Lower lobe of right lung (tissue), 2 donors: ENCODE measurements at regions not wholly inside any gene's neighbourhood (a gene's known extent, or its start where the extent isn't known, plus 50 kb on each side); places are given as distances from the start of the nearest gene placed in this dataset.

Experiments used
- ATAC-seq, 2 donors: fragments of 200-7000 bp; cut with Tn5 transposase; one replicate each; pipeline ENCODE4 v1.9.1; 2020 to 2022; ENCODE audit warnings: mild to moderate bottlenecking in 2 of 2, moderate library complexity in 2 of 2
- DNase-seq: peaks from one replicate; pipeline ENCODE4 v3.0.0-alpha.2; 2020
- H3K27ac ChIP-seq: fragments of 200-600 bp; one replicate; pipeline ENCODE4 v1.8.0; 2022
- H3K27me3 ChIP-seq: fragments of 200-600 bp; one replicate; pipeline ENCODE4 v1.8.0; 2022; ENCODE audit warnings: low read depth
- H3K36me3 ChIP-seq: fragments of 200-600 bp; one replicate; pipeline ENCODE4 v1.8.0; 2022; ENCODE audit warnings: mild to moderate bottlenecking
- H3K4me1 ChIP-seq: fragments of 200-600 bp; one replicate; pipeline ENCODE4 v1.8.0; 2022
- H3K4me3 ChIP-seq: fragments of 200-600 bp; one replicate; pipeline ENCODE4 v1.8.0; 2022; ENCODE audit warnings: mild to moderate bottlenecking
- H3K9me3 ChIP-seq: fragments of 200-600 bp; one replicate; pipeline ENCODE4 v1.8.0; 2022
- intact Hi-C: fragments of 100-400 bp; cut with DNase I; formaldehyde crosslinking; loops from one replicate; pipeline ENCODE4 v1.11.0; 2022
- TF ChIP-seq, protein P1 (sequence below): fragments of 200-600 bp; IDR thresholded peaks from one replicate; pipeline ENCODE4 v1.8.0; 2022; ENCODE audit warnings: antibody characterized with exemption, mild to moderate bottlenecking
- donor health status: DM: no; HTN: yes; CAD: no; lungs with severe emphysema.

DNA sequence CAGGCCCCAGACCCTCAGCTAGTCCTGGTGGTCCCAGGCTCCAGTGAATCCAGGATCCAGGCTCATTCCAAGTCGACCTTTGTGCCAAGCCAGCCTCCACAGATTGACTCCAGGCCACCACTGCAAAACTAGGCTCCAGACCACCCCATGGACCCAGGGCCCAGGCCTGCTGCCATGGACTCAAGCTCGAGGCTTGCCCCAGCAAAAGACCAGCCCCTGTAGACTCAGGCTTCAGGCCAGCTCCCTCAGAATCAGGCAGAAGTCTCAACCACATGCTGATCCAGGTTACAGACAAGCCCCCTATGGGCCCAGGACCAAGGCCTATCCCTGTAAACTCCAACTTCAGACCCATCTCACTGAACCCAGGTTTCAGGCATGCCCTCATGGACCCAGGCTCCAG is 692.4 kb downstream of the PCDH19 start:
- Histone ChIP-seq H3K27ac (no peak overlapping the region), H3K9me3 (no peaks in the 10 kb centered on the region), H3K4me1 (no peaks in the 10 kb centered on the region), H3K36me3 (no peaks in the 10 kb centered on the region), H3K4me3 (no peak overlapping the region), H3K27me3 (no peaks in the 10 kb centered on the region)
- ATAC-seq (no peak), DNase-seq (no peak)
- intact Hi-C loops: no loop called here
- TF ChIP-seq, protein P1, sequence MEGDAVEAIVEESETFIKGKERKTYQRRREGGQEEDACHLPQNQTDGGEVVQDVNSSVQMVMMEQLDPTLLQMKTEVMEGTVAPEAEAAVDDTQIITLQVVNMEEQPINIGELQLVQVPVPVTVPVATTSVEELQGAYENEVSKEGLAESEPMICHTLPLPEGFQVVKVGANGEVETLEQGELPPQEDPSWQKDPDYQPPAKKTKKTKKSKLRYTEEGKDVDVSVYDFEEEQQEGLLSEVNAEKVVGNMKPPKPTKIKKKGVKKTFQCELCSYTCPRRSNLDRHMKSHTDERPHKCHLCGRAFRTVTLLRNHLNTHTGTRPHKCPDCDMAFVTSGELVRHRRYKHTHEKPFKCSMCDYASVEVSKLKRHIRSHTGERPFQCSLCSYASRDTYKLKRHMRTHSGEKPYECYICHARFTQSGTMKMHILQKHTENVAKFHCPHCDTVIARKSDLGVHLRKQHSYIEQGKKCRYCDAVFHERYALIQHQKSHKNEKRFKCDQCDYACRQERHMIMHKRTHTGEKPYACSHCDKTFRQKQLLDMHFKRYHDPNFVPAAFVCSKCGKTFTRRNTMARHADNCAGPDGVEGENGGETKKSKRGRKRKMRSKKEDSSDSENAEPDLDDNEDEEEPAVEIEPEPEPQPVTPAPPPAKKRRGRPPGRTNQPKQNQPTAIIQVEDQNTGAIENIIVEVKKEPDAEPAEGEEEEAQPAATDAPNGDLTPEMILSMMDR: no peak

DNA sequence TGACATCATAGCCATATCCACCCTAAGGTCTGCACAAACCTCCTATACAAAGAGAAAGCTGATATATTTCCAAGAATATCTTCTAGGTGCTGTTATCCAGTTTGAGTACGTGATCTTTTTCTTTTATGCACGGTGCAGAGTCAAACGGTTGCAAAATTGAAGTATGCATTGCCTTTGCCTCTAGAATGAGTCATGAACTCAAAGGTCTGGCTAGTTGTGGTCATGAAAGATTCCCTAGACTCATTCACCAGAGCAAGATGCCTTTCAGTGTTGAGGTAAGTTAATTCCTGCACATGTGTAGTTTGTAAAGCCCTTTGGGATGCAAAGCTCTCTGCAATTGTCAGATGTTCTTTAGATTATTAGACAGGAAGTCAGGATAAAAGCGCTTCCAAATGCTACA is 704.4 kb downstream of the PCDH19 start:
- Histone ChIP-seq H3K4me3 (no peak overlapping the region), H3K4me1 (no peaks in the 10 kb centered on the region), H3K27me3 (no peaks in the 10 kb centered on the region), H3K27ac (no peak overlapping the region), H3K36me3 (no peaks in the 10 kb centered on the region), H3K9me3 (no peaks in the 10 kb centered on the region)
- TF ChIP-seq, protein P1: no peak
- no peak for ATAC-seq
- no peak for DNase-seq
- intact Hi-C loops: no loop called here

DNA sequence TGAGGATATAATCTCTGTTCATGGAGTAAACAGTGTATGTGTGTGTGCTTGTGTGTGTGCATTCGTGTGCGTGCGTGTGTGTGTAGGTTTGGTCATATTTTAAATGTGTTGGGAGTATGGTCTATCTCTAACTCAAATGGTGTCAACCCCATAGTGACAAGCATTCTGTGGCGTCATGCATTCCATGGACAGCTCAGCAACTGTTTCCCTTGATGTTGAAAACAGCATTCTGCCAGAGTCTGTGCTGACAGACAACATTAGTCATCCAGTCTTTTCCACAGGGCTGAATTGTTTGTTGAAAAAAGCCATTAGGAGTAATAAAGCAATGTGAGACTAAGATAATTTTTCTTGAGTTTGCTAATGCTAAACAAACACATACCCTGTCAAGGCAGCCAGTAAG is 706.6 kb downstream of the PCDH19 start:
- Histone ChIP-seq H3K36me3 (no peaks in the 10 kb centered on the region), H3K27ac (no peak overlapping the region), H3K27me3 (no peaks in the 10 kb centered on the region), H3K4me1 (no peaks in the 10 kb centered on the region), H3K9me3 (no peaks in the 10 kb centered on the region), H3K4me3 (no peak overlapping the region)
- TF ChIP-seq, protein P1: no peak
- ATAC-seq (no peak), DNase-seq (no peak)
- intact Hi-C loops: no loop called here

DNA sequence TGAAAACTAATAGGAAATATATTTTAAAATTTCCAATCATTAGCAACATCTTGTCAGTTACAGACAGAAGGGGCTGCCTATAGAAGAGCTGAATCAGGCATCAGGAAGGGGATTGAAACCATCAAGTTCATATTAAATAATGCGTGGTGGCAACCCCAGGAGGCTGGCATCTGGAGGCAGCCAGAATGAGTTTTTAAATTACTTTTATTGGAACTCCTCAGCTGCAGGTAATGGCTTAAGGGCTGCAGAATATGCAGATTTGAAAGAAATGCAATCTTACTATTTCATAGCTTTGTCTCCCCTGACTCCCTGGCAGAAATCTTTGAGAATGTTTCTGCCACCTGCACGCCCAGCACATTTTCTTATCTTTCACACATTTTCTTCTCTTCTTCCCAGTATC is 711.6 kb downstream of the PCDH19 start:
- DNase-seq: no peak
- H3K27ac ChIP-seq: no peak overlapping the region
- no peaks in the 10 kb centered on the region for H3K9me3 ChIP-seq
- H3K4me1 ChIP-seq: no peaks in the 10 kb centered on the region
- intact Hi-C loops: no loop called here
- no peaks in the 10 kb centered on the region for H3K36me3 ChIP-seq
- no peak for ATAC-seq
- no peaks in the 10 kb centered on the region for H3K27me3 ChIP-seq
- no peak overlapping the region for H3K4me3 ChIP-seq
- TF ChIP-seq, protein P1: no peak

DNA sequence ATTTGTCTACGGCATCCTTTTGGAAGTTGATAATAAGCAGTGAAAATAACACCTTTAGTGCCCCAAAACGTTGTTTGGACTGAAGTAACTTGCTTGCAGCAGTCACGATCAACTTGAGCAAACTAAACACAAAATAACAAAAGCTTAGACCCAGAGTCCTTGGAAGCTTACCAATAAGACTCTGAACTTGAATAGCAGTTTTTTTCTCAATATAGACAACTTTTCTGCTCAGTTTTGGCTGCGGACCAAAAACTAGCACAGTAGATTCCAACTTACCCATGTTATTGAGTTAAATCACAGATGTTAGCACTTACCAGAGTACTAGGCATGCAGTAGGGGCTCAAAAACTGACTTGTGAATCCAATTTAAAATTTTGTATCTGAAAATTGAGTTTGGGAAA is 746.9 kb downstream of the PCDH19 start:
- ATAC-seq: no peak
- Histone ChIP-seq H3K4me3 (no peak overlapping the region), H3K9me3 (no peaks in the 10 kb centered on the region), H3K4me1 (no peaks in the 10 kb centered on the region), H3K27ac (no peak overlapping the region), H3K27me3 (no peaks in the 10 kb centered on the region), H3K36me3 (no peaks in the 10 kb centered on the region)
- intact Hi-C loops: no loop called here
- no peak for DNase-seq
- TF ChIP-seq, protein P1: no peak

DNA sequence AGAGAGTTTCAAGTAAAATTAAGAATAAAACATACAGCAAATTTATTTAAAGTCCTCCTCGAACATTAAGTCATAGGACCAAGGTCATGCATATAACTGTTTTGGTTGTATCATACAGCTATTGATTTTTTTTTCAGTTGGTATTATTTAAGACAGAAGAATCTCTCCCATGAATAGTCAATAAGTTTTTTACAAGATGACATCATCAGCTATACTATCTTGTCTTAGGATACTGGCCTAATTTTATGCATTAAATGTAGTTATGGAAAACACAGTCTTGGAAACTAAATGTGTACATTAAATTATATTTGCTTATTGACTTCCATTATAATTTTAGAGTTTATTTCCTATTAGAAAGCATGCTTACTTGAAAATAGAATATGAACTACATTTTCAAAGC is 755.9 kb downstream of the PCDH19 start:
- DNase-seq (no peak), ATAC-seq (no peak)
- H3K36me3 ChIP-seq: no peaks in the 10 kb centered on the region
- no peaks in the 10 kb centered on the region for H3K9me3 ChIP-seq
- TF ChIP-seq, protein P1: no peak
- no peaks in the 10 kb centered on the region for H3K4me1 ChIP-seq
- no peak overlapping the region for H3K27ac ChIP-seq
- H3K27me3 ChIP-seq: no peaks in the 10 kb centered on the region
- no peak overlapping the region for H3K4me3 ChIP-seq
- intact Hi-C loops: no loop called here
